ENCODE measurements at regions not wholly inside any gene's neighbourhood (a gene's known extent, or its start where the extent isn't known, plus 50 kb on each side); places are given as distances from the start of the nearest gene placed in this dataset.

- Histone ChIP-seq H3K27me3 (ENCODE audit: insufficient read depth, low read length, poor library complexity) (no peaks in the 10 kb centered on the region), H3K4me2 (ENCODE audit: insufficient read depth, low read length) (no peak overlapping the region), H3K27ac (ENCODE audit: low read length) (no peak overlapping the region), H3K36me3 (ENCODE audit: insufficient read depth, low read length) (no peaks in the 10 kb centered on the region), H2AFZ (ENCODE audit: low read depth, low read length) (no peak overlapping the region), H3K4me1 (ENCODE audit: insufficient read depth, low read length) (no peaks in the 10 kb centered on the region), H3K4me3 (ENCODE audit: low read depth in 1 of 2, low read length in 2 of 2) (no peak overlapping the region), H3K9me3 (ENCODE audit: insufficient read depth, low read length, severe bottlenecking) (no peaks in the 10 kb centered on the region), H3K79me2 (ENCODE audit: insufficient read depth, low read length) (no peaks in the 10 kb centered on the region), H4K20me1 (ENCODE audit: insufficient read depth, low read length) (no peaks in the 10 kb centered on the region), H3K9ac (ENCODE audit: low read depth, low read length) (no peak overlapping the region)
- ATAC-seq (ENCODE audit: insufficient read depth, low read depth) = no peak
- DNase-seq = no peak
- TF ChIP-seq EZH2 (IDR thresholded peaks at IDR 0.05; ENCODE audit: borderline replicate concordance, low read depth, low read length, severe bottlenecking) (no peak), CTCF (IDR thresholded peaks at IDR 0.05; ENCODE audit: borderline replicate concordance, extremely low read depth, low read length, poor library complexity, severe bottlenecking) (no peak)
Measured at GRCh38 chr4:112015960-112016359, 129.3 kb upstream of the FAM241A start.

GRCh38 chr4:112023402-112023950, 121.8 kb upstream of the FAM241A start:
- Histone ChIP-seq H3K9me3 (ENCODE audit: insufficient read depth, low read length, severe bottlenecking) (no peaks in the 10 kb centered on the region), H2AFZ (ENCODE audit: low read depth, low read length) (no peak overlapping the region), H3K9ac (ENCODE audit: low read depth, low read length) (no peak overlapping the region), H3K4me1 (ENCODE audit: insufficient read depth, low read length) (no peaks in the 10 kb centered on the region), H3K27ac (ENCODE audit: low read length) (no peak overlapping the region), H3K36me3 (ENCODE audit: insufficient read depth, low read length) (no peaks in the 10 kb centered on the region), H4K20me1 (ENCODE audit: insufficient read depth, low read length) (no peaks in the 10 kb centered on the region), H3K27me3 (ENCODE audit: insufficient read depth, low read length, poor library complexity) (no peaks in the 10 kb centered on the region), H3K79me2 (ENCODE audit: insufficient read depth, low read length) (no peaks in the 10 kb centered on the region), H3K4me3 (ENCODE audit: low read depth in 1 of 2, low read length in 2 of 2) (no peak overlapping the region), H3K4me2 (ENCODE audit: insufficient read depth, low read length) (no peak overlapping the region)
- no peak for TF ChIP-seq CTCF (IDR thresholded peaks at IDR 0.05; ENCODE audit: borderline replicate concordance, extremely low read depth, low read length, poor library complexity, severe bottlenecking)
- ATAC-seq (ENCODE audit: insufficient read depth, low read depth) (no peak), DNase-seq (no peak)

GRCh38 chr4:112026058-112026457, 119.2 kb upstream of the FAM241A start:
- no peak overlapping the region for H3K4me3 ChIP-seq (ENCODE audit: low read depth in 1 of 2, low read length in 2 of 2)
- no peak overlapping the region for H3K4me2 ChIP-seq (ENCODE audit: insufficient read depth, low read length)
- H3K27ac ChIP-seq (ENCODE audit: low read length) = no peak overlapping the region
- DNase-seq (no peak), ATAC-seq (ENCODE audit: insufficient read depth, low read depth) (no peak)
- no peaks in the 10 kb centered on the region for H4K20me1 ChIP-seq (ENCODE audit: insufficient read depth, low read length)
- H3K79me2 ChIP-seq (ENCODE audit: insufficient read depth, low read length) = no peaks in the 10 kb centered on the region
- no peaks in the 10 kb centered on the region for H3K4me1 ChIP-seq (ENCODE audit: insufficient read depth, low read length)
- no peak overlapping the region for H3K9ac ChIP-seq (ENCODE audit: low read depth, low read length)
- TF ChIP-seq EZH2 (IDR thresholded peaks at IDR 0.05; ENCODE audit: borderline replicate concordance, low read depth, low read length, severe bottlenecking) (no peak), CTCF (IDR thresholded peaks at IDR 0.05; ENCODE audit: borderline replicate concordance, extremely low read depth, low read length, poor library complexity, severe bottlenecking) (no peak)
- H3K36me3 ChIP-seq (ENCODE audit: insufficient read depth, low read length) = no peaks in the 10 kb centered on the region
- no peak overlapping the region for H2AFZ ChIP-seq (ENCODE audit: low read depth, low read length)
- no peaks in the 10 kb centered on the region for H3K9me3 ChIP-seq (ENCODE audit: insufficient read depth, low read length, severe bottlenecking)
- H3K27me3 ChIP-seq (ENCODE audit: insufficient read depth, low read length, poor library complexity) = no peaks in the 10 kb centered on the region

DNA sequence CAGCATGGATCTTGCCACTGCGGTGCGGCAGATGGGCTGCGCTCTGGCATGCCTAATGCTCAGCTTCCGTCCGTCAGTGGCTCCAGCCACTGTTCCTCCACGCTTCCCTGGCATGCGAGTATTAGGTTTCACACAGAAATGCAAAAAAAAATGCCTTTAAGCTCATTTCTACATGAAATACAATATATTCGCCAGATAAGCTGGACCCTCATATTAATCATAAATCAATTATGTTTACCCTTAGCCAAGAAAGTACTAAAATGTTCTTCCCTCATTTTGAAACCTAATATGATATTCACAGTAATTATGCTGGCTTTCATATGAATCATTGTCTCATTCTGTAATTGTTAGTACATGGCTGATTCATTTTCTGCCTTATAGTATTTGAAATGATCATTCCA, 115.5 kb upstream of the FAM241A start:
- Histone ChIP-seq H3K36me3 (ENCODE audit: insufficient read depth, low read length) (no peaks in the 10 kb centered on the region), H3K79me2 (ENCODE audit: insufficient read depth, low read length) (no peaks in the 10 kb centered on the region), H3K27me3 (ENCODE audit: insufficient read depth, low read length, poor library complexity) (no peaks in the 10 kb centered on the region), H3K9ac (ENCODE audit: low read depth, low read length) (no peak overlapping the region), H2AFZ (ENCODE audit: low read depth, low read length) (no peak overlapping the region), H3K4me1 (ENCODE audit: insufficient read depth, low read length) (no peaks in the 10 kb centered on the region), H3K9me3 (ENCODE audit: insufficient read depth, low read length, severe bottlenecking) (no peaks in the 10 kb centered on the region), H3K27ac (ENCODE audit: low read length) (no peak overlapping the region), H3K4me3 (ENCODE audit: low read depth in 1 of 2, low read length in 2 of 2) (no peak overlapping the region), H3K4me2 (ENCODE audit: insufficient read depth, low read length) (no peak overlapping the region), H4K20me1 (ENCODE audit: insufficient read depth, low read length) (no peaks in the 10 kb centered on the region)
- TF ChIP-seq EZH2 (IDR thresholded peaks at IDR 0.05; ENCODE audit: borderline replicate concordance, low read depth, low read length, severe bottlenecking) = no peak
- no peak for TF ChIP-seq CTCF (IDR thresholded peaks at IDR 0.05; ENCODE audit: borderline replicate concordance, extremely low read depth, low read length, poor library complexity, severe bottlenecking)
- DNase-seq = no peak
- ATAC-seq (ENCODE audit: insufficient read depth, low read depth) = no peak

Measured in DND-41 (cell line).